A673 (cell line): ENCODE measurements at regions not wholly inside any gene's neighbourhood (a gene's known extent, or its start where the extent isn't known, plus 50 kb on each side); places are given as distances from the start of the nearest gene placed in this dataset.

ENCODE experiments used
- BruUV-seq: library from RNA; stranded (reverse); fragments of 400-500 nt; replicated peaks from 2 replicates; lab custom pipeline; 2021; lab: Mats Ljungman, UMichigan
- CTCF ChIA-PET: fragments of 300-600 bp; sonication (Branson Sonifier 250); formaldehyde crosslinking; loops from one replicate; lab custom pipeline; 2022; ENCODE audit warnings: antibody characterized with exemption; lab: Charles Lee
- POLR2A ChIA-PET: fragments of 300-600 bp; sonication (Branson Sonifier 250); formaldehyde crosslinking; loops from one replicate; lab custom pipeline; 2022; ENCODE audit warnings: antibody characterized with exemption; ENCODE audit not compliant: low non-redundant PET; lab: Charles Lee
- DNase-seq: peaks from one replicate; pipeline ENCODE4 v3.0.0-alpha.2; 2015; ENCODE audit warnings: low spot score
- H3K27ac ChIP-seq: fragments of 200-600 bp; sonication (generic); 2 replicates; pipeline ENCODE4 v1.5.1; 2016; ENCODE audit warnings: mixed run types, low read depth, mild to moderate bottlenecking, mixed read lengths, antibody characterized with exemption, low read length; ENCODE audit not compliant: poor library complexity, severe bottlenecking
- H3K27me3 ChIP-seq: fragments of 200-600 bp; sonication (generic); replicated peaks from 2 replicates; pipeline ENCODE4 v1.6.1; 2017; ENCODE audit warnings: mixed run types, low read depth, mild to moderate bottlenecking, mixed read lengths, antibody characterized with exemption, low read length; ENCODE audit not compliant: insufficient read depth, poor library complexity
- H3K36me3 ChIP-seq: fragments of 200-600 bp; sonication (generic); 2 replicates; pipeline ENCODE4 v1.6.1; 2016; ENCODE audit warnings: mixed run types, mild to moderate bottlenecking, mixed read lengths, antibody characterized with exemption, low read length; ENCODE audit not compliant: insufficient read depth, poor library complexity, severe bottlenecking
- H3K4me1 ChIP-seq: fragments of 200-600 bp; sonication (generic); 2 replicates; pipeline ENCODE4 v1.6.1; 2017; ENCODE audit warnings: mixed run types, mild to moderate bottlenecking, mixed read lengths, antibody characterized with exemption, low read length; ENCODE audit not compliant: insufficient read depth, poor library complexity, severe bottlenecking
- H3K4me3 ChIP-seq: fragments of 200-600 bp; sonication (generic); 2 replicates; pipeline ENCODE4 v1.5.1; 2016; ENCODE audit warnings: low read depth, mixed run types, mild to moderate bottlenecking, mixed read lengths, low read length; ENCODE audit not compliant: poor library complexity, severe bottlenecking
- H3K9me3 ChIP-seq: fragments of 200-600 bp; sonication (generic); 2 replicates; pipeline ENCODE4 v1.6.1; 2016; ENCODE audit warnings: mixed run types, low read depth, mild to moderate bottlenecking, mixed read lengths, antibody characterized with exemption, low read length; ENCODE audit not compliant: poor library complexity, severe bottlenecking
- CTCF ChIP-seq: fragments of 300-800, 200-600 bp; sonication (generic); conservative IDR thresholded peaks from 2 replicates; pipeline ENCODE4 v1.5.1; 2017; ENCODE audit warnings: low read depth, mild to moderate bottlenecking, antibody characterized with exemption, low read length, moderate library complexity, mixed read lengths
- EZH2 ChIP-seq: fragments of 200-600 bp; sonication (generic); IDR thresholded peaks from 2 replicates; pipeline ENCODE4 v1.6.1; 2017; ENCODE audit warnings: borderline replicate concordance, low read depth, mild to moderate bottlenecking, mixed read lengths, antibody characterized with exemption, low read length; ENCODE audit not compliant: poor library complexity, severe bottlenecking
- intact Hi-C: fragments of 100-400 bp; cut with micrococcal nuclease; formaldehyde crosslinking; loops from one replicate; pipeline ENCODE4 v1.10.0; 2022; ENCODE audit not compliant: unreplicated experiment

DNA sequence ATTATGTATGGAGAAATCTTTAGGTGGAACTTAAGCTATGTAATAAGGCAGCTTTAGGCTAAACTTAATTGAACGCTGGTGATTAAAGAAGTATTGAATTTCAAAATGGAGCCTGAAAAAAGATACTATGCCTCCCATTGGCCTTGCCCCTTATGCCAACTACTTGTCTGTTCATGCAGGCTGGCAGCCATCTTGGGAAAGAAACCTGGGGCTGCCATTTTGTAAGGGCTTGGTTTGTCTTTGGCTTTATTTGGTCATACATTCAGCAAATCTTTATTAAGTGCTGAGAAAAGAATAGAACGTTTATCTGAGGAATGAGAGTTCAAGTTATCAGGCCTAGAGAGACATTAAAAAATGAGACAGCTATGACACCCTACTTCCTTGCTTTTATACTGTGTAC lies 231.3 kb downstream of the KCNE4 start:
- DNase-seq = no peak
- TF ChIP-seq EZH2 (no peak), CTCF (no peak)
- ChIA-PET CTCF (no interaction called here), POLR2A (no interaction called here)
- H3K4me3 ChIP-seq = no peak overlapping the region
- no peaks in the 10 kb centered on the region for H3K36me3 ChIP-seq
- no peak overlapping the region for H3K27ac ChIP-seq
- intact Hi-C loops = no loop called here
- H3K4me1 ChIP-seq = no peaks in the 10 kb centered on the region
- H3K27me3 ChIP-seq = no peaks in the 10 kb centered on the region
- no TSS peak for BruUV-seq
- H3K9me3 ChIP-seq = no peaks in the 10 kb centered on the region

GRCh38 chr2:223283771-223284170 lies 231.8 kb downstream of the KCNE4 start:
- POLR2A ChIA-PET = no interaction called here
- H3K9me3 ChIP-seq = no peaks in the 10 kb centered on the region
- no peaks in the 10 kb centered on the region for H3K36me3 ChIP-seq
- intact Hi-C loops = no loop called here
- H3K27me3 ChIP-seq = no peaks in the 10 kb centered on the region
- no peak for DNase-seq
- no peak overlapping the region for H3K27ac ChIP-seq
- no peak overlapping the region for H3K4me3 ChIP-seq
- no peaks in the 10 kb centered on the region for H3K4me1 ChIP-seq
- BruUV-seq = no TSS peak
- CTCF ChIA-PET = no interaction called here
- no peak for TF ChIP-seq EZH2
- TF ChIP-seq CTCF = no peak

GRCh38 chr2:223285370-223286265 lies 233.6 kb downstream of the KCNE4 start:
- no peaks in the 10 kb centered on the region for H3K27me3 ChIP-seq
- ChIA-PET POLR2A (no interaction called here), CTCF (no interaction called here)
- intact Hi-C loops = no loop called here
- no peaks in the 10 kb centered on the region for H3K4me1 ChIP-seq
- H3K36me3 ChIP-seq = no peaks in the 10 kb centered on the region
- no peak overlapping the region for H3K4me3 ChIP-seq
- DNase-seq = no peak
- no TSS peak for BruUV-seq
- no peak for TF ChIP-seq EZH2
- no peak for TF ChIP-seq CTCF
- H3K9me3 ChIP-seq = no peaks in the 10 kb centered on the region
- no peak overlapping the region for H3K27ac ChIP-seq
